ENCODE measurements at regions not wholly inside any gene's neighbourhood (a gene's known extent, or its start where the extent isn't known, plus 50 kb on each side); places are given as distances from the start of the nearest gene placed in this dataset.
"Not testable (repeated sequence)": the region's sequence is repeated elsewhere in the genome, so short reads cannot be mapped to it uniquely, and the experiment has no call there.

- no peak for DNase-seq
- no peak for ATAC-seq
Observed at GRCh38 chr2:56985609-56986008, 801.8 kb downstream of the CCDC85A start.

- DNase-seq (no peak), ATAC-seq (no peak)
Observed at GRCh38 chr2:57022496-57022895, 838.7 kb downstream of the CCDC85A start.

GRCh38 chr2:57044931-57045635 lies 861.3 kb downstream of the CCDC85A start:
- no peak for ATAC-seq

GRCh38 chr2:57049273-57049672 lies 865.5 kb downstream of the CCDC85A start:
- no peak for DNase-seq
- no peak for ATAC-seq

More at GRCh38 chr2:57044931-57045635, 861.3 kb downstream of the CCDC85A start:
- no peak for DNase-seq

- ATAC-seq (no peak), DNase-seq (no peak)
Observed at GRCh38 chr2:57050007-57050406, 866.2 kb downstream of the CCDC85A start.

DNA sequence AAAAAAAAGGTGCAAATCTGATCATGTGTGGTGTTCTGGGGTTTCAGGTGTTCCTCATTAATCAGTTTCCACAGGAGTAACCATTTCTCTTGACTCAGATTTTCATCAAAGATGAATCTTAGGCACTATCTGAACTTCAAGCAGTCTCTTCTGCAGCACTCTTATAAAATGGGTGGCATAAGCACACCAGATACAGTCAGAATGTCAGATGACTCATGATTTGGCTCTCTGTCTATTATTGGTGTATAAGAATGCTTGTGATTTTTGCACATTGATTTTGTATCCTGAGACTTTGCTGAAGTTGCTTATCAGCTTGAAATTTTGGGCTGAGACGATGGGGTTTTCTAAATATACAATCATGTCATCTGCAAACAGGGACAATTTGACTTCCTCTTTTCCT lies 882.5 kb downstream of the CCDC85A start:
- DNase-seq, ATAC-seq: not testable (repeated sequence)

- DNase-seq (no peak), ATAC-seq (no peak)
Observed at GRCh38 chr2:57075226-57075625, 891.4 kb downstream of the CCDC85A start.

DNA sequence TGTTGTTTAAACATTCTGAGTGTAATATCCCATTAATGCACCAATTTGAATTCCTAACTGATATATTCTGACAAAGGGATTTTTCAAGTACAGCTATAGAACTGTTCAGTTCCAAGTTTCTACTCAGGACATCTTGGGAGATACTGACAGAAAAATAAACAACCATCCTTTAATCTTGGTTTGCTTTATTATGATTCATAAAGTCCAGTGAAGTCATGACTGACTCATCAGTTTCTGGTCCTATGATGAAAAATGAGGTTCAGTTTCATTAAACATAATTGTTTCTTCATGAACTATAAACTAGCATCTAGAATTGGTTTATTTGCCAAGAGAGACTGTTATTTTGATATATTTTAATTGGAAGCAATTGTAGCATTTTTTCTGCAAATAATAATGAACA lies 896.2 kb downstream of the CCDC85A start:
- DNase-seq (no peak), ATAC-seq (no peak)

- DNase-seq (no peak), ATAC-seq (no peak)
Observed at GRCh38 chr2:57084697-57085281, 901.0 kb downstream of the CCDC85A start.

DNA sequence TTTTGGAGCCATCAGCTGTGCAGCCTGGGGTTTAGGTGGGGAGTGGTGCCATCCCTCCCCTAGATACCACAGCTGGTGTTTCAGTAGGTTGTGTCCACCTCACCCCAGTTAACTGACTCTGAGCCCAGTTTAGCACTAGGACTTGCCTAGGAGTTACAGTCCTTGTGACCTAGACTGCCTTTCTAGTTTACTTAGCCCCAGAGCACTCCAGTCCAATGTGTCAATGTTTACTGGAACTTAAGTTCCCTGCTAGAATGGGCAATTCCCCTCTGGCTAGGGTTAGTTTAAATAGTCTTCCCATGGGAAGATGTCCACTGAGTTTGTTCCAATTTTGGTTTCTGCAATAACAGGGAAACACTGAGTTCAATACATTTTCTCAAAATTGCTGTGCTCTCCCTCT lies 909.2 kb downstream of the CCDC85A start:
- ATAC-seq = no peak
- no peak for DNase-seq

DNA sequence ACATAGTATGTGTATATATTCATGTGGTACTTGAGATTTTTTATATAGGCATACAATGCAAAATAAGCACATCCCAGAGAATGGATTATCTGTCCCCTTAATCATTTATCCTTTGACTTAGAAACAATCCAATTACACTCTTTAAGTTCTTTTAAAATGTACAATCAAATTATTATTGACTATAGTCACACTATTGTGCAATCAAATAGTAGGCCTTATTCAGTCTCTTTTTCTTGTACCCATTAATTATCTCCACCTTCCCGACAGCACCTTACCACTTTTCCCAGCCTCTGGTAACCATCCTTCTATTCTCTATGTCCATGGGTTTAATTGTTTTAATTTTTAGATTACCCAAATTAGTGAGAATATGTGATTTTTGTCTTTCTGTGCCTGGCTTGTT lies 914.1 kb downstream of the CCDC85A start:
- DNase-seq (no peak), ATAC-seq (no peak)

DNA sequence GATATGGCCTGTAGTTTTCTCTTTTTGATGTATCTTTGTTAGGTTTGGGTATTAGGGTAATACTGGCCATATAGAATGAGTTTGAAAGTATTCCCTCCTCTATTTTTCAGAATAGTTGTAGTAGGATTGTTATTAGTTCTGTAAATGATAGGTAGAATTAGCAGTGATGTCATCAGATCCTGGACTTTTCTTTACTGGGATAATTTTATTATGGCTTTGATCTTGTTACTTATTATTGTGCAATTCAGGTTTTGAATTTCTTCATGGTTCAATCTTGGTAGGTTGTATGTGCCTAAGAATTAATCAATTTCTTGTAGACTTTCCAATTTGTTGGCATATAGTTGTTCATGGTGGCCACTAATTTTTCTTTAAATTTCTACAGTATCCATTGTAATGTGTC lies 916.6 kb downstream of the CCDC85A start:
- no peak for DNase-seq
- no peak for ATAC-seq

GRCh38 chr2:57105694-57106093 lies 921.9 kb downstream of the CCDC85A start:
- DNase-seq (no peak), ATAC-seq (no peak)

DNA sequence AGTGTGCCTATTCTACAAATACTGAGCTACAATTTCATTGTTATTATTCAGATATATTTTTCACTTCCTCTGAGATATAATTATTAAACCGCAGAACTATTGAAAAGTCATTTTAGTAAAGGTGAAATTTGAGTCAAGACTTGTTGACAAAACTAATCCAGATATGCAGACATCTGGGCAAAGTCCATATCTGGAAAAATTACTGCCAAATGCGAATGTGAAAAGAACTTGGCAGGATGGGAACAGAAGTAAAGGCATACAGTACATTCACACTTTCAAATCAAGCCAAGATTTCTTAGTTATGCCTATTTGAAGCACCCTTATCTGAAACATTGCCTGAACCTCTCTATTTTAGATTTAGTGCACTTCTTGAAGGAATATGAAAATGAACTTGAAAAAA lies 923.6 kb downstream of the CCDC85A start:
- no peak for DNase-seq

DNA sequence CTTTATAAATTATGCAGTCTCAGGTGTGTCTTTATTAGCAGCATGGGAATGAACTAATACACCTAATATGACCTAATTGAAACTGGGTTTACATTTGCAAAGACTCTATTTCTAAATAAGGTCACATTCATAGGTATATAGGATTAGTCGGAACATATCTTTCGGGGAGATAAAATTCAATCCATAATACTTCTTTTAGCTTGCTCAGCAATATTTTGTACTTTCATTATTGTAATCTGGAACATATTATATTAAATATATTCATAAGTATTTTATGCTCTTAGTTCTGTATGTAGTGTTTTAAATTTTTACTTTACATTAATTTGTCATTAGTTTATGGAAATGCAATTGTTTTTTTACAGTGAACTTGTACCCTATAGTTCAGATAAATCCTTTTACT lies 927.7 kb downstream of the CCDC85A start:
- DNase-seq = no peak
- no peak for ATAC-seq

More for the DNA sequence above, 923.6 kb downstream of the CCDC85A start:
- no peak for ATAC-seq

GRCh38 chr2:57119141-57119540 lies 927.5 kb upstream of the VRK2 start:
- no peak for ATAC-seq
- no peak for DNase-seq

GRCh38 chr2:57126410-57126809 lies 920.2 kb upstream of the VRK2 start:
- no peak for DNase-seq
- ATAC-seq = no peak

GRCh38 chr2:57139179-57139578 lies 907.4 kb upstream of the VRK2 start:
- DNase-seq (no peak), ATAC-seq (no peak)

GRCh38 chr2:57141269-57141668 lies 905.3 kb upstream of the VRK2 start:
- ATAC-seq (no peak), DNase-seq (no peak)

DNA sequence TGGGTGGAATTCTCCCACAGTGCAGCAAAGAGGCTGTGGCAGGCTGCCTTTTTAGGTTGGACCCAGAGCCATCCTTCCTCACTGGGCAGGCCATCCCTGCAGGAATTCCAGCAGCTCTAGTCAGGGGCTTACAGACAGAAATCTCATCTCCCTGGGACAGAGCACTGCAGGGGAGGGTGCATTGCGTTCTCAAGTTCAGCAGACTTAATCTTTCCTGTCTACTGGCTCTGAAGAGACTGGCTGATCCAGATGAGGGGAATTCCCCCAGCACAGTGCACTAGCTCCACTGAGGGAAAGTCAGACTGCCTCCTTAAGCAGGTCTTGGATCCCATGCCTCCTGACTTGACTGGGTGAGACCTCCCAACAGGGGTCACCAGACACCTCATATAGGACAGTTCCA lies 899.7 kb upstream of the VRK2 start:
- DNase-seq = no peak
- ATAC-seq = no peak

DNA sequence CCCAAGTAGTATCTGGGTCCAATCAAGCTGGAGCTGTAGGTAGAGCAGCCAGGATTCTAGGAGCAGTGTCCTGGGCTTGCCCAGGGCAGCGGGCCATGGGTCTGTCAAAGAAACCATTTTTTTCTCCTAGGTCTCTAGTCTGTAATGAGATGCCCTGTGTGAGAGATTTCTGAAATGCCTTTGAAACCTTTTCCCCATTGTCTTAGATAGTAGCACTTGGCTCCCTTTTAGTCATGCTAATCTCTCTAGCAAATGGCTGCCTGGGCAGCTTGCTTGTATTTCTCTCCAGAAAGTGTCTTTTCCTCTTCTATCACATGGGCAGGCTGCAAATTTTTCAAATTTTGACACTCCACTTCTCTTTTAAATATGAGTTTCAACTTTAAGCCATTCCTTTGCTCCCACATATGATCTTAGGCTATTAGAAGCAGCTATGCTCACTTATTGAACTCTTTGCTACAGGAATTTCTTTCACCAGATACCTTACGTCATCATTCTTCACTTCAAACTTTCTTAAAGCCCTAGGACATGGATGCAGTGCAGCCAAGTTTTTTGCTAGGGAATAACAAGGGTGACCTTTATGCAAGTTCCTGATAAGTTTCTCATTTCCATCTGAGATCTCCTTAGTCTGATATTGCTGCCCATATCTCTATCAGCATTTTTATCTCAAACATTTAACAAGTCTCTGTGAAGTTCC lies 890.2 kb upstream of the VRK2 start:
- no peak for ATAC-seq

GRCh38 chr2:57160976-57161375 lies 885.6 kb upstream of the VRK2 start:
- no peak for DNase-seq
- no peak for ATAC-seq

More for the DNA sequence above, 890.2 kb upstream of the VRK2 start:
- DNase-seq = no peak

DNA sequence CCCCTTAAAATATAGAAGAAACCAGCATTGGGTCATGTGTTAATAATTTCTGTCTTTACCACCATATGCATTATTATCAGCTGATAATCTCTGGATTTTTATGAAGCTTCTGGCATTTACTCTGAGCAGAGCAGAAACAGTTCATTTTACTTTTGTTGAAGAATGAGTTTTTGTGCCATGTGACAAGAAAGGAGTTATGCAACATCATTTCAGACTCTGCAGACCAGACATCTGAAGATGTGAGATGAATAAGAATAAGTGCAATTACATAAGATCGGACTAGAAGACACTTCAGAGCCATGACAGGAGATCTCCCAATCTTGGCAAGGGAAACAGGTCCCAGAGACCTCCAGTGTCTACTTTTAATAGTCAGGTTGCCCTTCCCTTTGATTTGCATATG lies 869.4 kb upstream of the VRK2 start:
- no peak for ATAC-seq

More for the DNA sequence above, 869.4 kb upstream of the VRK2 start:
- DNase-seq = no peak
